Right atrium auricular region (tissue), 2 donors: ENCODE measurements at regions not wholly inside any gene's neighbourhood (a gene's known extent, or its start where the extent isn't known, plus 50 kb on each side); places are given as distances from the start of the nearest gene placed in this dataset.
"Not testable (repeated sequence)": the region's sequence is repeated elsewhere in the genome, so short reads cannot be mapped to it uniquely, and the experiment has no call there.

Source experiments
- DNase-seq: peaks from one replicate; pipeline ENCODE4 v3.0.0-alpha.2; 2019; ENCODE audit warnings: low spot score
- H3K27ac ChIP-seq, 2 donors: fragments of 200-600 bp; sonication (generic); 1 replicate in 1 of 2; 2 replicates in 1 of 2; pipeline ENCODE4 v1.5.1; 2016 to 2019
- H3K27me3 ChIP-seq, 2 donors: fragments of 200-600 bp; sonication (generic); one replicate each; pipeline versions ENCODE4 v1.5.1 to v1.6.0; 2017 to 2019
- H3K36me3 ChIP-seq: fragments of 200-600 bp; sonication (generic); one replicate; pipeline ENCODE4 v1.5.1; 2016
- H3K4me1 ChIP-seq, 2 donors: fragments of 200-600 bp; sonication (generic); one replicate each; pipeline versions ENCODE4 v1.5.1 to v1.6.0; 2017 to 2019
- H3K4me3 ChIP-seq, 2 donors: fragments of 200-600 bp; sonication (generic); 1 replicate in 1 of 2; 2 replicates in 1 of 2; pipeline ENCODE4 v1.5.1; 2017 to 2019; ENCODE audit warnings: mild to moderate bottlenecking in 1 of 2, moderate library complexity in 1 of 2
- H3K9me3 ChIP-seq, 2 donors: fragments of 200-600 bp; sonication (generic); one replicate each; pipeline ENCODE4 v1.5.1; 2019
- TF ChIP-seq, protein P1 (sequence below), 2 donors: fragments of 200-600 bp; sonication (generic); IDR thresholded peaks; one replicate each; pipeline ENCODE4 v1.5.1; 2019; ENCODE audit warnings: antibody characterized with exemption in 2 of 2

DNA sequence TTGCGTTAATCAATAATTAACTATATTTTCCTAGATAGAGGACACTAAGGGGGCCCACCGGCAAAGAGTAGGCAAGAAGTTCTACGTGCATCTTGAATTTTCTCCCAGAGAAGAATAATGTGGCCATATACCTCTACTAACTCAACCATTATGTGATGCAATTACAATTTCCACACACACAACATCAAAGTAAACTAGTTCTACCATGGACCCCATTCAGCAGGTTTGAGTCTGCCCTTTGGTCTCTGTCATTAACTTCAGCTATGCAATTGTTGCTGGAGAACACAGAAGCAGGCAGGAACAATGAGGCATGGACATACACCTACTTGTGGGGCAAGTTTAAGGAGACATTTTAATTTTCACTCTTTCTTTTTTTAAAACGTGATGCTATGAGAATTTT, 705.9 kb downstream of the PDCD6IP start:
- H3K27me3 ChIP-seq: no peaks in the 10 kb centered on the region
- no peaks in the 10 kb centered on the region for H3K36me3 ChIP-seq
- DNase-seq: no peak
- no peak overlapping the region for H3K27ac ChIP-seq
- peaks cover 0 to 4% of the 10 kb centered on the region in 2 donors for H3K4me1 ChIP-seq
- TF ChIP-seq, protein P1, sequence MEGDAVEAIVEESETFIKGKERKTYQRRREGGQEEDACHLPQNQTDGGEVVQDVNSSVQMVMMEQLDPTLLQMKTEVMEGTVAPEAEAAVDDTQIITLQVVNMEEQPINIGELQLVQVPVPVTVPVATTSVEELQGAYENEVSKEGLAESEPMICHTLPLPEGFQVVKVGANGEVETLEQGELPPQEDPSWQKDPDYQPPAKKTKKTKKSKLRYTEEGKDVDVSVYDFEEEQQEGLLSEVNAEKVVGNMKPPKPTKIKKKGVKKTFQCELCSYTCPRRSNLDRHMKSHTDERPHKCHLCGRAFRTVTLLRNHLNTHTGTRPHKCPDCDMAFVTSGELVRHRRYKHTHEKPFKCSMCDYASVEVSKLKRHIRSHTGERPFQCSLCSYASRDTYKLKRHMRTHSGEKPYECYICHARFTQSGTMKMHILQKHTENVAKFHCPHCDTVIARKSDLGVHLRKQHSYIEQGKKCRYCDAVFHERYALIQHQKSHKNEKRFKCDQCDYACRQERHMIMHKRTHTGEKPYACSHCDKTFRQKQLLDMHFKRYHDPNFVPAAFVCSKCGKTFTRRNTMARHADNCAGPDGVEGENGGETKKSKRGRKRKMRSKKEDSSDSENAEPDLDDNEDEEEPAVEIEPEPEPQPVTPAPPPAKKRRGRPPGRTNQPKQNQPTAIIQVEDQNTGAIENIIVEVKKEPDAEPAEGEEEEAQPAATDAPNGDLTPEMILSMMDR (IDR thresholded peaks at IDR 0.05): no peak
- no peaks in the 10 kb centered on the region for H3K9me3 ChIP-seq
- no peak overlapping the region for H3K4me3 ChIP-seq

DNA sequence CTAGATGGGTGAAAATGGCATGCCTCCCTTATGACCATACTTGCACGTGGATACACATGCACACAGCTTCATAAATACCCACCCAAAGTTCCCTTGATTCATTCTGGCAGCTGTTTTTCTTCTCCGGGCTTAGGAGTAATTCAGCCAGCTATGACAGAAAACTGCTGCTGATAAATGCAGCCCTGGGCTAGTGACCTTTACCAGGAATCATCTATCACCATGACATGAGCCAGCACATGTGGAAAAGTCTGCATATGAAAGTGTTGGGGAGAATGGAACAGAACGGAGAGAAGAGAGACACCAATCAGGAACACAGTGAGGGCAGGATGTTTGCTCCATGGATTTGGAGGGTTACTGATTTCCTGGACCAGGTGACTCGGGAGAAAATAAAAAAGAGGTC, 706.3 kb downstream of the PDCD6IP start:
- Histone ChIP-seq H3K36me3 (no peaks in the 10 kb centered on the region), H3K27me3 (no peaks in the 10 kb centered on the region), H3K27ac (no peak overlapping the region), H3K4me3 (no peak overlapping the region), H3K9me3 (no peaks in the 10 kb centered on the region), H3K4me1 (peaks cover 0 to 4% of the 10 kb centered on the region in 2 donors)
- TF ChIP-seq, protein P1 (IDR thresholded peaks at IDR 0.05): no peak
- no peak for DNase-seq

DNA sequence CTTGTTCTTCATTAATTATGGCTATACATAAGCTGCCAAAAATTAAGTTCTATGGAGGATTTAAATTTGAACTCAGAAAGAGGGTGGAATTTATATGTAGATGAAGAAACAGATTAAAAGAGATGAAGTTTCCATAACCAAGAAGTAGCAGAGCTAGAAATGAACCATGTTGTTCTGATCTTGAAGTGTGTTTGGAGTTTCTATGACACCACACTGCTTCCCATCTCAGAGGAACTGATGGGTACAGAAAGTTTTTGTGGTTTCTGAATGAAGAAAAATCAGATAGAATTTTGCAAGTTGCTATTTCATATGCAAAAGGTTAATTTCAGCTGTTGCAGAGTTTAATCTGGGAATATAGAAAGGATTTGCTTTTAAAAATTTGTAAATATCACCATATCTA, 710.3 kb downstream of the PDCD6IP start:
- peaks cover 0 to 4% of the 10 kb centered on the region in 2 donors for H3K4me1 ChIP-seq

DNA sequence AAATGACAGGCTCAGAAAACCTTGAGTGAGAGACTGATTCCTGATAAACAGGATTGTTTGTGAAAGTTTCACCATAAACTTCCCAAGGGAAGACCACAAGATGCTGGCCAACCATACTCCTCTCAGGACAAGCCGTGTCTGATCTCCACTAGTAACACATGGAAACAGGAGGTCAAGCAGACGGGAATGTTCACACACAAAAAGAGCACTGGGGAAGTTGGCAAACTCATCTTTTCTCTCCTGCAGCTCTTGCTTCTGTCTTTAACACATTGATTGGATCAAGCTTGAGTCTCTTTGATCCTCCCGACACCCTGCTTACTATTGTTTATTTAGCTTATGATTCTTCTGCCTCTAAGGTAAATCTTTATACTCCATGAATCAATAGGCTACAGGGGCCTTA, 713.5 kb downstream of the PDCD6IP start:
- Histone ChIP-seq H3K4me3 (no peak overlapping the region), H3K27me3 (no peaks in the 10 kb centered on the region), H3K27ac (no peak overlapping the region), H3K36me3 (no peaks in the 10 kb centered on the region), H3K4me1 (no peaks in the 10 kb centered on the region), H3K9me3 (no peaks in the 10 kb centered on the region)
- TF ChIP-seq, protein P1 (IDR thresholded peaks at IDR 0.05): no peak
- no peak for DNase-seq

More for the DNA sequence above, 710.3 kb downstream of the PDCD6IP start:
- no peak for DNase-seq
- H3K4me3 ChIP-seq: no peak overlapping the region
- H3K9me3 ChIP-seq: no peaks in the 10 kb centered on the region
- no peaks in the 10 kb centered on the region for H3K27me3 ChIP-seq
- TF ChIP-seq, protein P1 (IDR thresholded peaks at IDR 0.05): no peak
- no peak overlapping the region for H3K27ac ChIP-seq
- no peaks in the 10 kb centered on the region for H3K36me3 ChIP-seq

DNA sequence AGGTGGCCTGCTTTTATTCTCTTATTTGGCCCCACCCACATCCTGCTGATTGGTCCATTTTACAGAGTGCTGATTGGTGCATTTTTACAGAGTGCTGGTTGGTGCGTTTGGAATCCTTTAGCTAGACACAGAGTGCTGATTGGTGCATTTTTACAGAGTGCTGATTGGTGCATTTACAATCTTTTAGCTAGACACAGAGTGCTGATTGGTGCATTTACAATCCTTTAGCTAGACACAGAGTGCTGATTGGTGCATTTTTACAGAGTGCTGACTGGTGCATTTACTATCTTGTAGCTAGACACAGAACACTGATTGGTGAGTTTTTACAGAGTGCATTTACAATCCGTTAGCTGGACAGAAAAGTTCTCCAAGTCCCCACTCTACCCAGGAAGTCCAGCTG, 720.6 kb downstream of the PDCD6IP start:
- not testable (repeated sequence) for H3K4me1 ChIP-seq, H3K4me3 ChIP-seq, H3K36me3 ChIP-seq, DNase-seq, H3K27me3 ChIP-seq, H3K27ac ChIP-seq
- peaks cover 0 to 11% of the 10 kb centered on the region in 2 donors for H3K9me3 ChIP-seq

DNA sequence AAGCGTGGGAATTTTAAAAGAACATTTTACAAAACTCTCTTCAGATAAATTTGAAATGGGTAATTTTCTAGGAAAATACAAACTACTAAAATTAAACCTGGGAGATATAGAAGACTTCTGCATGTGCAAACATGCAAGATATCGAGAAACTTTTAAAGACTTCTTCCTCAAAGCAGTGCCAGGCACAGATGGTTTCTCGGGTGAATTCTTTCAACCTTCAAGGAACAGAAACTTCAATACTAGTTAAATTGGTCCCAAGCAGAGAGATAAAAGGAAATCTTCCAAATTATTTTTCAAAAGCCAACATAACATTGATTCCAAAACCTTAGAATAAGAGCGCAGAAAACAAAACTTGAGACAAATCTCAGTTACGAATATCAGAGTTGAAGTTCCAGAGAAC, 732.7 kb downstream of the PDCD6IP start:
- Histone ChIP-seq H3K4me3 (no peak overlapping the region), H3K4me1 (no peaks in the 10 kb centered on the region), H3K27ac (no peak overlapping the region), H3K36me3 (no peaks in the 10 kb centered on the region), H3K9me3 (no peaks in the 10 kb centered on the region), H3K27me3 (no peaks in the 10 kb centered on the region)
- no peak for DNase-seq
- TF ChIP-seq, protein P1 (IDR thresholded peaks at IDR 0.05): no peak
